ENCODE measurements at regions not wholly inside any gene's neighbourhood (a gene's known extent, or its start where the extent isn't known, plus 50 kb on each side); places are given as distances from the start of the nearest gene placed in this dataset.

DNA sequence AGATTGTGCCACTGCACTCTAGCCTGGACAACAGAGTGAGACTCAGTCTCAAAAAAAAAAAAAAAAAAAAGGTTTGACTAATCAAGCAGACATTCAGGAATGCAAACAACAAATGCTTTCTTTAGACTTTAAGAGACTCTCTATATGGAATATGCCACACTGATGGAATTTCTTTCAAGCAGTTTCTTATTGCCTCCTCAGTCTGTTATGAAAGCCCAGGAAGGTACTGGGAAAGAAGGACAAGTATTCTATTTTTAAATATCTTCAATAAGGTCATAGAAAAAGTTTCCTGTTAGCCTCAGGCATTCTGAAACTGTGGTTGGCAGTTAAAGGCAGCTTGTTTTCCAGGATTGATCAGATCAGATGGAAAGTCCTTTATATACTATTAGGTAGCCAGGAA is 241.6 kb downstream of the PIK3C3 start:
- no peak for TF ChIP-seq CTCF (IDR thresholded peaks at IDR 0.05)
- TF ChIP-seq POLR2A (IDR thresholded peaks at IDR 0.05), result no peak
